ENCODE measurements at regions not wholly inside any gene's neighbourhood (a gene's known extent, or its start where the extent isn't known, plus 50 kb on each side); places are given as distances from the start of the nearest gene placed in this dataset.

GRCh38 chr7:57210871-57211270 lies 78.6 kb upstream of the ZNF479 start:
- TF ChIP-seq EP300 (IDR thresholded peaks at IDR 0.05; ENCODE audit: borderline replicate concordance) = no peak
- TF ChIP-seq TAF1 (IDR thresholded peaks at IDR 0.05; ENCODE audit: low read depth) = no peak
- TF ChIP-seq USF1 (IDR thresholded peaks at IDR 0.05) = no peak
